ENCODE measurements at regions not wholly inside any gene's neighbourhood (a gene's known extent, or its start where the extent isn't known, plus 50 kb on each side); places are given as distances from the start of the nearest gene placed in this dataset.

GRCh38 chr7:35494407-35494806 lies 200.5 kb downstream of the HERPUD2 start:
- DNase-seq (ENCODE audit: insufficient read length, low spot score) (no peak), FAIRE-seq (no peak)
- no peak for TF ChIP-seq POU2F2 (IDR thresholded peaks at IDR 0.05; ENCODE audit: low read depth, low read length)
- no peak for TF ChIP-seq SPI1 (IDR thresholded peaks at IDR 0.05; ENCODE audit: low read depth, low read length)
- TF ChIP-seq PAX5 (IDR thresholded peaks at IDR 0.05; ENCODE audit: insufficient read depth, low read length, severe bottlenecking): no peak
- no peak for TF ChIP-seq POLR2A (IDR thresholded peaks at IDR 0.05; ENCODE audit: low read depth, low read length)
- no peak for TF ChIP-seq TAF1 (IDR thresholded peaks at IDR 0.05; ENCODE audit: low read depth, low read length)
- TF ChIP-seq POLR2AphosphoS5 (IDR thresholded peaks at IDR 0.05; ENCODE audit: low read depth, low read length): no peak

GRCh38 chr7:35492451-35493175 lies 202.3 kb downstream of the HERPUD2 start:
- DNase-seq (ENCODE audit: insufficient read length, low spot score) (no peak), FAIRE-seq (no peak)
- TF ChIP-seq PAX5 (IDR thresholded peaks at IDR 0.05; ENCODE audit: insufficient read depth, low read length, severe bottlenecking) (no peak), SPI1 (IDR thresholded peaks at IDR 0.05; ENCODE audit: low read depth, low read length) (no peak)

- no peak for TF ChIP-seq POLR2AphosphoS5 (IDR thresholded peaks at IDR 0.05; ENCODE audit: low read depth, low read length)
- no peak for TF ChIP-seq TAF1 (IDR thresholded peaks at IDR 0.05; ENCODE audit: low read depth, low read length)
- no peak for TF ChIP-seq POLR2A (IDR thresholded peaks at IDR 0.05; ENCODE audit: low read depth, low read length)
- TF ChIP-seq POU2F2 (IDR thresholded peaks at IDR 0.05; ENCODE audit: low read depth, low read length): no peak
- no peak for TF ChIP-seq PAX5 (IDR thresholded peaks at IDR 0.05; ENCODE audit: insufficient read depth, low read length, severe bottlenecking)
- TF ChIP-seq SPI1 (IDR thresholded peaks at IDR 0.05; ENCODE audit: low read depth, low read length): no peak
- FAIRE-seq: no peak
Measured at GRCh38 chr7:35491233-35491632, 203.7 kb downstream of the HERPUD2 start.

GRCh38 chr7:35487841-35488240 lies 207.1 kb downstream of the HERPUD2 start:
- no peak for FAIRE-seq
- no peak for TF ChIP-seq POU2F2 (IDR thresholded peaks at IDR 0.05; ENCODE audit: low read depth, low read length)
- no peak for TF ChIP-seq SPI1 (IDR thresholded peaks at IDR 0.05; ENCODE audit: low read depth, low read length)
- no peak for TF ChIP-seq POLR2A (IDR thresholded peaks at IDR 0.05; ENCODE audit: low read depth, low read length)
- DNase-seq (ENCODE audit: insufficient read length, low spot score): no peak

More at GRCh38 chr7:35491233-35491632, 203.7 kb downstream of the HERPUD2 start:
- no peak for DNase-seq (ENCODE audit: insufficient read length, low spot score)

GRCh38 chr7:35487402-35487801 lies 207.5 kb downstream of the HERPUD2 start:
- FAIRE-seq (no peak), DNase-seq (ENCODE audit: insufficient read length, low spot score) (no peak)
- TF ChIP-seq PAX5 (IDR thresholded peaks at IDR 0.05; ENCODE audit: insufficient read depth, low read length, severe bottlenecking): no peak
- no peak for TF ChIP-seq POU2F2 (IDR thresholded peaks at IDR 0.05; ENCODE audit: low read depth, low read length)

GRCh38 chr7:35485436-35485835 lies 209.5 kb downstream of the HERPUD2 start:
- TF ChIP-seq POLR2A (IDR thresholded peaks at IDR 0.05; ENCODE audit: low read depth, low read length) (no peak), POLR2AphosphoS5 (IDR thresholded peaks at IDR 0.05; ENCODE audit: low read depth, low read length) (no peak), PAX5 (IDR thresholded peaks at IDR 0.05; ENCODE audit: insufficient read depth, low read length, severe bottlenecking) (no peak), POU2F2 (IDR thresholded peaks at IDR 0.05; ENCODE audit: low read depth, low read length) (no peak), SPI1 (IDR thresholded peaks at IDR 0.05; ENCODE audit: low read depth, low read length) (no peak), TAF1 (IDR thresholded peaks at IDR 0.05; ENCODE audit: low read depth, low read length) (no peak)
- DNase-seq (ENCODE audit: insufficient read length, low spot score): no peak
- FAIRE-seq: no peak

GRCh38 chr7:35483568-35483967 lies 211.4 kb downstream of the HERPUD2 start:
- FAIRE-seq: no peak
- no peak for DNase-seq (ENCODE audit: insufficient read length, low spot score)
- no peak for TF ChIP-seq POLR2A (IDR thresholded peaks at IDR 0.05; ENCODE audit: low read depth, low read length)
- TF ChIP-seq PAX5 (IDR thresholded peaks at IDR 0.05; ENCODE audit: insufficient read depth, low read length, severe bottlenecking): no peak
- TF ChIP-seq SPI1 (IDR thresholded peaks at IDR 0.05; ENCODE audit: low read depth, low read length): no peak
- no peak for TF ChIP-seq POLR2AphosphoS5 (IDR thresholded peaks at IDR 0.05; ENCODE audit: low read depth, low read length)
- no peak for TF ChIP-seq TAF1 (IDR thresholded peaks at IDR 0.05; ENCODE audit: low read depth, low read length)
- TF ChIP-seq POU2F2 (IDR thresholded peaks at IDR 0.05; ENCODE audit: low read depth, low read length): no peak

GRCh38 chr7:35482231-35482630 lies 212.7 kb downstream of the HERPUD2 start:
- no peak for TF ChIP-seq SPI1 (IDR thresholded peaks at IDR 0.05; ENCODE audit: low read depth, low read length)
- no peak for TF ChIP-seq TAF1 (IDR thresholded peaks at IDR 0.05; ENCODE audit: low read depth, low read length)
- TF ChIP-seq POLR2A (IDR thresholded peaks at IDR 0.05; ENCODE audit: low read depth, low read length): no peak
- TF ChIP-seq POU2F2 (IDR thresholded peaks at IDR 0.05; ENCODE audit: low read depth, low read length): no peak
- no peak for TF ChIP-seq PAX5 (IDR thresholded peaks at IDR 0.05; ENCODE audit: insufficient read depth, low read length, severe bottlenecking)
- TF ChIP-seq POLR2AphosphoS5 (IDR thresholded peaks at IDR 0.05; ENCODE audit: low read depth, low read length): no peak
- FAIRE-seq (no peak), DNase-seq (ENCODE audit: insufficient read length, low spot score) (no peak)

GRCh38 chr7:35480806-35481205 lies 214.1 kb downstream of the HERPUD2 start:
- no peak for DNase-seq (ENCODE audit: insufficient read length, low spot score)
- no peak for TF ChIP-seq POU2F2 (IDR thresholded peaks at IDR 0.05; ENCODE audit: low read depth, low read length)
- no peak for TF ChIP-seq POLR2AphosphoS5 (IDR thresholded peaks at IDR 0.05; ENCODE audit: low read depth, low read length)
- FAIRE-seq: no peak

GRCh38 chr7:35477609-35478008 lies 217.3 kb downstream of the HERPUD2 start:
- DNase-seq (ENCODE audit: insufficient read length, low spot score): no peak
- no peak for TF ChIP-seq POU2F2 (IDR thresholded peaks at IDR 0.05; ENCODE audit: low read depth, low read length)
- TF ChIP-seq POLR2A (IDR thresholded peaks at IDR 0.05; ENCODE audit: low read depth, low read length): no peak
- no peak for TF ChIP-seq PAX5 (IDR thresholded peaks at IDR 0.05; ENCODE audit: insufficient read depth, low read length, severe bottlenecking)
- TF ChIP-seq TAF1 (IDR thresholded peaks at IDR 0.05; ENCODE audit: low read depth, low read length): no peak
- no peak for TF ChIP-seq POLR2AphosphoS5 (IDR thresholded peaks at IDR 0.05; ENCODE audit: low read depth, low read length)
- TF ChIP-seq SPI1 (IDR thresholded peaks at IDR 0.05; ENCODE audit: low read depth, low read length): no peak

More at GRCh38 chr7:35477609-35478008, 217.3 kb downstream of the HERPUD2 start:
- FAIRE-seq: no peak

All from GM12891 (cell line).